Astrocyte of the spinal cord (primary cell): ENCODE measurements at regions not wholly inside any gene's neighbourhood (a gene's known extent, or its start where the extent isn't known, plus 50 kb on each side); places are given as distances from the start of the nearest gene placed in this dataset.
A peak's percentile ranks its signal among the peaks of the same experiment; 100 is the strongest.

ENCODE experiments used
- DNase-seq: peaks from one replicate; pipeline ENCODE4 v3.0.0; 2011; ENCODE audit warnings: low read depth, low spot score
- H3K4me3 ChIP-seq: 2 replicates; pipeline ENCODE4 v1.5.1; 2011; ENCODE audit warnings: low read depth, mild to moderate bottlenecking, low read length, moderate library complexity
- in situ Hi-C: cut with HindIII; loops from 2 replicates; pipeline ENCODE4 v1.10.0; 2017; ENCODE audit warnings: low sequenced_read_pairs
- TF ChIP-seq, protein P1 (sequence below): IDR thresholded peaks from 2 replicates; pipeline ENCODE4 v1.5.1; 2012; ENCODE audit warnings: low read depth, mild to moderate bottlenecking, low read length, inconsistent platforms

DNA sequence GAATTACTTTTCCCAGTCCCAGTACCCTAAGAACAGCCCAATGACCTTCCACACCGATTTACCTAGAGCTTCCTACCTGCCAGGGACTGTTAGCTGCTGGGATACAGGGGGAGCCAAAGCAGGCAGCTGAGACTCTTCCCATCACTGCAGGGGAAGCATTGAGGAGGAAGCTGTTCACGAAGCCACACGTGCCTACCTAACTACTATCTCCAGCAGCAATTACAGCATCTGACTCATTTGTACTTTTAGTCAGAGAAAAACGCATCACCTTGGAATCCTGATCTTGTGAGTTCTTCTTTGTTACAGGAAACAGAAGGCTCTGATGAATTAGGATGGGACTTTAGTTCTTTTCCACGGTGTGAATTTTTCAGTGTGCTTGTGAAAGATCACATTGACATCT is 113.7 kb upstream of the DHX40 start:
- in situ Hi-C loops, result no loop called here
- TF ChIP-seq, protein P1, sequence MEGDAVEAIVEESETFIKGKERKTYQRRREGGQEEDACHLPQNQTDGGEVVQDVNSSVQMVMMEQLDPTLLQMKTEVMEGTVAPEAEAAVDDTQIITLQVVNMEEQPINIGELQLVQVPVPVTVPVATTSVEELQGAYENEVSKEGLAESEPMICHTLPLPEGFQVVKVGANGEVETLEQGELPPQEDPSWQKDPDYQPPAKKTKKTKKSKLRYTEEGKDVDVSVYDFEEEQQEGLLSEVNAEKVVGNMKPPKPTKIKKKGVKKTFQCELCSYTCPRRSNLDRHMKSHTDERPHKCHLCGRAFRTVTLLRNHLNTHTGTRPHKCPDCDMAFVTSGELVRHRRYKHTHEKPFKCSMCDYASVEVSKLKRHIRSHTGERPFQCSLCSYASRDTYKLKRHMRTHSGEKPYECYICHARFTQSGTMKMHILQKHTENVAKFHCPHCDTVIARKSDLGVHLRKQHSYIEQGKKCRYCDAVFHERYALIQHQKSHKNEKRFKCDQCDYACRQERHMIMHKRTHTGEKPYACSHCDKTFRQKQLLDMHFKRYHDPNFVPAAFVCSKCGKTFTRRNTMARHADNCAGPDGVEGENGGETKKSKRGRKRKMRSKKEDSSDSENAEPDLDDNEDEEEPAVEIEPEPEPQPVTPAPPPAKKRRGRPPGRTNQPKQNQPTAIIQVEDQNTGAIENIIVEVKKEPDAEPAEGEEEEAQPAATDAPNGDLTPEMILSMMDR, result no peak
- DNase-seq, result peak; percentile 58
- H3K4me3 ChIP-seq, result no peak overlapping the region

DNA sequence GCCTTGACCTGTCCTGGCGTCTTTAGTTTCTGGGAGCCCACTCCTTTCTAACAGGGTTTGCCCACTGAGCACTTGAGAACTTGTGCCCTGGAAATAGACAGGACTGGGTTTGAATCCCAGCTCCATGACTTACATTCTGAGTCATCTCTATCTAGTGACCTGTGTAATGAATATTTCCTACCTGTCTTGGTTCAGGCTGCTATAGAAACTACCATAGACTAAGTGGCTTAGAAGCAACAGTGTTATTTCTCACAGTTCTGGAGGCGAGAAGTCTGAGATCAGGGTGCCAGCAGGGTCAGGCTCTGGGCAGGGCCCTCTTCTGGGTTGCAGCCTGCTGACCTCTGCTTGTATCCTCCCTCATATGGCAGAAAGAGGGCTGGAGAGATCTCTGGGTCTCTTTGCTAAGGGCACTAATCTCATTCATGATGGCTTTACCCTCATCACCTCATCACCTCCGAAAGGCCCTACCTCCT is 110.7 kb upstream of the DHX40 start:
- no peak for DNase-seq
- TF ChIP-seq, protein P1, result no peak
- no peak overlapping the region for H3K4me3 ChIP-seq
- in situ Hi-C loops, result no loop called here

DNA sequence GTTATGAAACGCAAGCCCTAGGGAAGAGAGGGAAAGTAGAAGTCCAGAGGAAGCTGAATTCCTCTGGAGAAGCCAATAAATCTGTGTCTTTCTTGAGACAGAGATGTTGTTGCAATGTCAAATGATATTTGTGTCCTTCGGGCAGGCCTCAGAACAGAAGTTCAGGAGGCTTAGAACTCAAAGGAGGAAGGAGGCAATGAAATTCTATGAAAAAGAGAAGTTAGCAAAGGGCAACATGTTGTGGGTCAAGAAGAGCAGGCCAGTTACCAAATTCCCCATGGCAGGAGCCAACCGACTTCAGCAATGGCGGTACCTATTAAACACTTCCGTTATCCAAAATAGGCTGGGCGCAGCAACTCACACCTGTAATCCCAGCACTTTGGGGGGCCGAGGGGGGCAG is 109.0 kb upstream of the DHX40 start:
- TF ChIP-seq, protein P1, result no peak
- in situ Hi-C loops, result no loop called here
- H3K4me3 ChIP-seq, result no peak overlapping the region
- no peak for DNase-seq

DNA sequence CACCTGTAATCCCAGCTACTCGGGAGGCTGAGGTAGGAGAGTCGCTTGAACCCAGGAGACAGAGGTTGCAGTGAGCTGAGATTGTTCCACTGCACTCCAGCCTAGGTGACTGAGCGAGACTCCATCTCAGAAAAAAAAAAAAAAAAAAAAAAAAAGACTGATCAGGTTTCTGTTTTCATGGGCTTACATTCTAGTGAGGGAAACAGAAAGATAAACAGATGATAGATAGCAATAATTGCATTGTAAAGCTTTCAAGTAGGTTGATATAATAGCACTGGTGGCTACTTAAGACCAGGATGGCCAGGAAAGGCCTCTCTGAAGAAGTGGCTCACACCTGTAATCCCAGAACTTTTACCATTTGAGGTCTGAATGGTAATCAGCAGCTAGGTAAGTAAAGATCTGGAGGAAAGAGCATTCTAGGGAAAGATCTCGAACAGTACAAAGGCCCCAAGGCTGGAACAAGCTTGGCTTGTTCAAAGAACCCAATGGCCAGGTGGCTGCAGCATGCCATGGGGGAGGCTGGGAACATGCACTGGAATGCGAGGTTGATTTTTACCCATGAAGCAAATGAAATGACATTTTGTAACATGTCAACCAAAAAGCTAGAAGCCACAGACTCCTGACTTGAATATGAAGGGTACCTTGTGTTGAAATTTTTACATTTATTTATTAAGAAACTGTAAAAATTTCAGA is 108.3 kb upstream of the DHX40 start:
- no peak for DNase-seq
- TF ChIP-seq, protein P1, result no peak
- no peak overlapping the region for H3K4me3 ChIP-seq
- in situ Hi-C loops, result no loop called here

DNA sequence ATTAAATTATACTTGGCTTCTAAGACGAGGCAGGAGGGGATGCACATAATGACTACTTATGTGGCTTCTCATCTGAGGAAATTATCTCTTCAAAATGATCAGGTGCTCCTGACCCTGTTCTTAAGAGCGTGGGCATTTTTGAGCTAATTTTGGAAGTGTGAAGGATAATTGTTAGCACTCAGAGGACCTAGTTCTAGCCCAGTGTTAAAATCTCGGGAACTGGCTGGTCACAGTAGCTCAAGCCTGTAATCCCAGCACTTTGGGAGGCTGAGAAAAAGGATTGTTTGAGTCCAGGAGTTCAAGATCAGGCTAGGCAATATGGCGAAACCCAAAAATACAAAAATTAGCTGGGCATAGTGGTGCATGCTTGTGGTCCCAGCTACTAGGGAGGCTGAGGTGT is 103.0 kb upstream of the DHX40 start:
- in situ Hi-C loops, result no loop called here
- TF ChIP-seq, protein P1, result no peak
- no peak overlapping the region for H3K4me3 ChIP-seq
- no peak for DNase-seq

DNA sequence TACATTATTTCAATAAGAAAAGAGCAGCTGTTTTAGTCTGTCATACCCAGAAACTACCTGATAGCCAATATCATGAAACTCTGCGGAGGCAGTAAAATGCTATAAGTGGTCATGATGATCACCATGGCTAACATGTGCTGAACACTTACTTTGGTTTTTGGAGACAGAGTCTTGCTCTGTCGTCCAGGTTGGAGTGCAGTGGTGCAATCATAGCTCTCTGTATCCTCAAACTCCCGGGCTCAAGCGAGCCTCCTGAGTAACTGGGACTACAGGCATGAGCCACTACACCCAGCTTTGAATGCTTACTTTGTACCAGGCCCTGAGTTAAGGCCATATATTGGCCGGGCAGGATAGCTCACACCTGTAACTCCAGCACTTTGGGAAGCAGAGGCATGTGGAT is 101.2 kb upstream of the DHX40 start:
- TF ChIP-seq, protein P1, result no peak
- in situ Hi-C loops, result no loop called here
- DNase-seq, result no peak
- H3K4me3 ChIP-seq, result no peak overlapping the region
